WTC11 (cell line): ENCODE measurements at regions not wholly inside any gene's neighbourhood (a gene's known extent, or its start where the extent isn't known, plus 50 kb on each side); places are given as distances from the start of the nearest gene placed in this dataset.

ENCODE experiments used
- ATAC-seq: fragments of 200-7000 bp; cut with Tn5 transposase; 2 replicates; pipeline ENCODE4 v1.10.0; 2021; ENCODE audit warnings: mild to moderate bottlenecking, moderate library complexity
- CTCF ChIA-PET: fragments of 300-600 bp; sonication (Branson Sonifier 250); formaldehyde crosslinking; loops from one replicate; lab custom pipeline; 2021; ENCODE audit warnings: antibody characterized with exemption; lab: Charles Lee
- POLR2A ChIA-PET: fragments of 350-600 bp; sonication (Branson Sonifier 250); formaldehyde crosslinking; loops from one replicate; lab custom pipeline; 2021; ENCODE audit warnings: antibody characterized with exemption; lab: Charles Lee
- DNase-seq: peaks from one replicate; pipeline ENCODE4 v3.0.0; 2021; ENCODE audit warnings: low spot score
- H3K27ac Mint-ChIP-seq: 2 replicates; pipeline ENCODE4 v1.8.0; 2021; ENCODE audit warnings: mixed read lengths
- H3K27me3 Mint-ChIP-seq: 2 replicates; pipeline ENCODE4 v1.8.0; 2021; ENCODE audit warnings: low read depth, mild to moderate bottlenecking, moderate library complexity, mixed read lengths
- H3K36me3 Mint-ChIP-seq: 2 replicates; pipeline ENCODE4 v1.8.0; 2021; ENCODE audit warnings: mixed read lengths
- H3K4me1 Mint-ChIP-seq: 2 replicates; pipeline ENCODE4 v1.8.0; 2022; ENCODE audit warnings: mixed read lengths
- H3K4me3 Mint-ChIP-seq: 2 replicates; pipeline ENCODE4 v1.8.0; 2021; ENCODE audit warnings: mild to moderate bottlenecking, moderate library complexity, mixed read lengths
- H3K9me3 Mint-ChIP-seq: 2 replicates; pipeline ENCODE4 v1.8.0; 2021; ENCODE audit warnings: mixed read lengths
- EMX1 ChIP-seq: fragments of 250-450 bp; sonication (Bioruptor Pico); IDR thresholded peaks from 2 replicates; pipeline ENCODE4 v1.8.0; 2021; ENCODE audit warnings: mild to moderate bottlenecking
- ETV6 ChIP-seq: sonication (generic); formaldehyde crosslinking; IDR thresholded peaks from 2 replicates; pipeline ENCODE4 v1.8.1; 2022; ENCODE audit warnings: mild to moderate bottlenecking, missing genetic modification reagents
- FOXJ3 ChIP-seq: sonication (generic); formaldehyde crosslinking; IDR thresholded peaks from 2 replicates; pipeline ENCODE4 v1.9.0; 2021; ENCODE audit warnings: missing genetic modification reagents, mild to moderate bottlenecking, borderline replicate concordance
- FOXP1 ChIP-seq: sonication (generic); formaldehyde crosslinking; IDR thresholded peaks from 2 replicates; pipeline ENCODE4 v1.8.0; 2022; ENCODE audit warnings: missing genetic modification reagents, mild to moderate bottlenecking, moderate library complexity, borderline replicate concordance
- MXD4 ChIP-seq: fragments of 250-450 bp; sonication (Bioruptor Pico); IDR thresholded peaks from 2 replicates; pipeline ENCODE4 v1.8.0; 2021; ENCODE audit warnings: mild to moderate bottlenecking, moderate library complexity, borderline replicate concordance
- NFYB ChIP-seq: sonication (generic); formaldehyde crosslinking; conservative IDR thresholded peaks from 2 replicates; pipeline ENCODE4 v1.8.0; 2022; ENCODE audit warnings: low read depth, missing genetic modification reagents
- NR1H2 ChIP-seq: sonication (generic); formaldehyde crosslinking; IDR thresholded peaks from 2 replicates; pipeline ENCODE4 v1.9.0; 2021; ENCODE audit warnings: mild to moderate bottlenecking, moderate library complexity, missing genetic modification reagents
- NR3C1 ChIP-seq: sonication (generic); formaldehyde crosslinking; conservative IDR thresholded peaks from 2 replicates; pipeline ENCODE4 v1.8.1; 2023; ENCODE audit warnings: low read depth, mild to moderate bottlenecking, missing genetic modification reagents
- PRRX2 ChIP-seq: fragments of 250-450 bp; sonication (Bioruptor Pico); IDR thresholded peaks from 2 replicates; pipeline ENCODE4 v1.8.0; 2021; ENCODE audit warnings: mild to moderate bottlenecking
- RORB ChIP-seq: fragments of 250-450 bp; sonication (Bioruptor Pico); IDR thresholded peaks from 2 replicates; pipeline ENCODE4 v1.9.0; 2021; ENCODE audit warnings: mild to moderate bottlenecking
- SOX15 ChIP-seq: fragments of 250-450 bp; sonication (Bioruptor Pico); IDR thresholded peaks from 2 replicates; pipeline ENCODE4 v1.9.0; 2021; ENCODE audit warnings: mild to moderate bottlenecking
- ZNF138 ChIP-seq: sonication (generic); formaldehyde crosslinking; conservative IDR thresholded peaks from 2 replicates; pipeline ENCODE4 v1.8.1; 2022; ENCODE audit warnings: mild to moderate bottlenecking, moderate library complexity, missing genetic modification reagents
- TF ChIP-seq, protein P1 (sequence below): sonication (generic); formaldehyde crosslinking; IDR thresholded peaks from 2 replicates; pipeline ENCODE4 v1.8.1; 2023; ENCODE audit warnings: mild to moderate bottlenecking, moderate library complexity, missing genetic modification reagents
- TF ChIP-seq, protein P2 (sequence below): fragments of 250-450 bp; sonication (Bioruptor Pico); conservative IDR thresholded peaks from 2 replicates; pipeline ENCODE4 v1.9.0; 2021; ENCODE audit warnings: mild to moderate bottlenecking
- TF ChIP-seq, protein P3 (sequence below): sonication (generic); formaldehyde crosslinking; IDR thresholded peaks from 2 replicates; pipeline ENCODE4 v1.8.1; 2023; ENCODE audit warnings: mild to moderate bottlenecking, missing genetic modification reagents, moderate library complexity
- TF ChIP-seq, protein P4 (sequence below): fragments of 250-450 bp; sonication (Bioruptor Pico); IDR thresholded peaks from 2 replicates; pipeline ENCODE4 v1.9.0; 2021; ENCODE audit warnings: mild to moderate bottlenecking
- TF ChIP-seq, protein P5 (sequence below): sonication (generic); formaldehyde crosslinking; IDR thresholded peaks from 2 replicates; pipeline ENCODE4 v1.8.0; 2022; ENCODE audit warnings: mild to moderate bottlenecking, missing genetic modification reagents
- TF ChIP-seq, protein P6 (sequence below): fragments of 250-450 bp; sonication (Bioruptor Pico); IDR thresholded peaks from 2 replicates; pipeline ENCODE4 v1.9.0; 2021; ENCODE audit warnings: mild to moderate bottlenecking, borderline replicate concordance
- TF ChIP-seq, protein P7 (sequence below): sonication (generic); formaldehyde crosslinking; IDR thresholded peaks from 2 replicates; pipeline ENCODE4 v1.8.0; 2022; ENCODE audit warnings: missing genetic modification reagents

DNA sequence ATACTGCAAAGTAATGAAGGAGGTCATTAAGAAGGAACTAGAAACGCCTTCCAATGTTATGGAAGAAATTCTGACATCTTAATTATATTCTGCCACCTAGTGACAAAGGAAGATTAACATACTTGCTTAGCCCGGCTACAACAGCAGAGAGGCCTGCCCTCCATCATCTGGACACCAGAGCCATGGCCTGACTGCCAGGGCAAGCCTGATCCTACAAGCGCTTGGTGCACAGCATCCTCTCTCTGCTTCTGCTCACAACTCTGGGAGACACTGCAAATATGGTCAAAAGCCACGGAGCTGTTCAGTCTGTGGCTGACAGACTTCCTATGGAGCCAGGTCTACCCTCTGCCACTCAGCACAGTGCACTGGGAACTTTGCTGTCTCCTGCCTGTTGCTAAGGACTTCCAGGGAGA lies 87.3 kb upstream of the SLC44A1 start (continued):
- TF ChIP-seq, protein P1, sequence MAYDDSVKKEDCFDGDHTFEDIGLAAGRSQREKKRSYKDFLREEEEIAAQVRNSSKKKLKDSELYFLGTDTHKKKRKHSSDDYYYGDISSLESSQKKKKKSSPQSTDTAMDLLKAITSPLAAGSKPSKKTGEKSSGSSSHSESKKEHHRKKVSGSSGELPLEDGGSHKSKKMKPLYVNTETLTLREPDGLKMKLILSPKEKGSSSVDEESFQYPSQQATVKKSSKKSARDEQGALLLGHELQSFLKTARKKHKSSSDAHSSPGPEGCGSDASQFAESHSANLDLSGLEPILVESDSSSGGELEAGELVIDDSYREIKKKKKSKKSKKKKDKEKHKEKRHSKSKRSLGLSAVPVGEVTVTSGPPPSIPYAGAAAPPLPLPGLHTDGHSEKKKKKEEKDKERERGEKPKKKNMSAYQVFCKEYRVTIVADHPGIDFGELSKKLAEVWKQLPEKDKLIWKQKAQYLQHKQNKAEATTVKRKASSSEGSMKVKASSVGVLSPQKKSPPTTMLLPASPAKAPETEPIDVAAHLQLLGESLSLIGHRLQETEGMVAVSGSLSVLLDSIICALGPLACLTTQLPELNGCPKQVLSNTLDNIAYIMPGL (CRISPR knock-in tag), result no peak
- TF ChIP-seq, protein P2, sequence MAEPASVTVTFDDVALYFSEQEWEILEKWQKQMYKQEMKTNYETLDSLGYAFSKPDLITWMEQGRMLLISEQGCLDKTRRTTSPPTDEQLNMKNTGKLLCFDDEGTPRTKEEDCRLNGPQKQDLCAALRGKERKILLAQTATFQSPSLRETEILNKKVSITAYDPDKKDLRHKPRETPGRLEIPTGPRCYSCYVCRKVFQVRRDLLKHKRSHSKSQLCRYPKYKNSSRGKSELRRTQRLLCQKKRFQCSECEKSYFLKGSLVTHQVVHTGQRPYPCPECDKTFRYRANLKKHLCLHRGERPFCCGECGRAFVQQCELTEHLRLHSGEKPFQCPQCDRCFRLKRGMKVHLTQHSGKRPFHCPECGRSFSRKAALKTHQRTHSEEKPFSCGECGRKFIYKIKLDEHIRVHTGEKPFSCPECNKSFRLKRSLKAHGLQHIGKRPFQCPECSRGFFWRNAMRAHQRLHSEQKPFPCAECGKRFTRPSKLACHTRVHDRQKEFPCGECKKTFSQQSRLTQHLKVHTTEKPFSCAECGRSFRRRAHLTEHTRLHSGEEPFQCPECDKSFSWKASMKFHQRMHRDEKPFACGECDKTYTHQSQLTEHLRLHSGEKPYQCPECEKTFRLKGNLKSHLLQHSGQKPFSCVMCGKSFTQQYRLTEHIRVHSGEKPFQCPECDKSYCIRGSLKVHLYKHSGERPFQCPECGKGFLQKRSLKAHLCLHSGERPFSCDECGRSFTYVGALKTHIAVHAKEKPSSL (CRISPR knock-in tag), result no peak

DNA sequence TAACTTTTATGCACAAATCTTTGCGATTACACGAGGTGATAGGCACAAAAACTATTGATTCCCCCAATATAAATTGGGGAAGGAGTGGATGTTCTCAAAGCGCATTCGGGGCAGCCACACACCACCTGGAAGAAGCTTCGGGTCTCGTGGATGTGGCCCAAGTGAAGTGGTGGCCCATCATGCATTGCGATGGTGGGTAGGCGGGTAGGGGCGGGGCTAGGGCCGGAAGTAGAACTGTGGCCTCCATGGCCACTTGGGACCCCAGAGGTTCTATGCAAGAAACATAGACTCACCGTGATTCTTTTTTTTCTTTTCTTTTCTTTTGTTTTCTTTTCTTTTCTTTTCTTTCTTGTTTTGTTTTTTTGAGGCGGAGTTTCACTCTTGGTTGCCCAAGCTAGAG lies 86.4 kb upstream of the SLC44A1 start:
- H3K9me3 Mint-ChIP-seq, result no peaks in the 10 kb centered on the region
- no peak overlapping the region for H3K27ac Mint-ChIP-seq
- CTCF ChIA-PET, result interaction anchor here (0.7 kb wide), 1 partner anchor 231 kb away, joined by 3 read pairs; no protein-coding TSS in a partner anchor
- DNase-seq, result no peak
- no peaks in the 10 kb centered on the region for H3K36me3 Mint-ChIP-seq
- no peaks in the 10 kb centered on the region for H3K27me3 Mint-ChIP-seq
- POLR2A ChIA-PET, result no interaction called here
- H3K4me3 Mint-ChIP-seq, result no peak overlapping the region
- ATAC-seq, result no peak
- H3K4me1 Mint-ChIP-seq, result peaks cover 14% of the 10 kb centered on the region
- TF ChIP-seq ETV6 (CRISPR knock-in tag) (no peak), ZNF138 (CRISPR knock-in tag) (no peak), SOX15 (CRISPR knock-in tag) (no peak), MXD4 (CRISPR knock-in tag) (no peak), EMX1 (CRISPR knock-in tag) (no peak), NR3C1 (CRISPR knock-in tag) (no peak), FOXJ3 (no peak), FOXP1 (CRISPR knock-in tag) (no peak), RORB (no peak), NR1H2 (CRISPR knock-in tag) (no peak), PRRX2 (no peak), NFYB (CRISPR knock-in tag) (no peak)
- TF ChIP-seq, protein P3, sequence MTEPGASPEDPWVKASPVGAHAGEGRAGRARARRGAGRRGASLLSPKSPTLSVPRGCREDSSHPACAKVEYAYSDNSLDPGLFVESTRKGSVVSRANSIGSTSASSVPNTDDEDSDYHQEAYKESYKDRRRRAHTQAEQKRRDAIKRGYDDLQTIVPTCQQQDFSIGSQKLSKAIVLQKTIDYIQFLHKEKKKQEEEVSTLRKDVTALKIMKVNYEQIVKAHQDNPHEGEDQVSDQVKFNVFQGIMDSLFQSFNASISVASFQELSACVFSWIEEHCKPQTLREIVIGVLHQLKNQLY, result no peak
- TF ChIP-seq, protein P4, sequence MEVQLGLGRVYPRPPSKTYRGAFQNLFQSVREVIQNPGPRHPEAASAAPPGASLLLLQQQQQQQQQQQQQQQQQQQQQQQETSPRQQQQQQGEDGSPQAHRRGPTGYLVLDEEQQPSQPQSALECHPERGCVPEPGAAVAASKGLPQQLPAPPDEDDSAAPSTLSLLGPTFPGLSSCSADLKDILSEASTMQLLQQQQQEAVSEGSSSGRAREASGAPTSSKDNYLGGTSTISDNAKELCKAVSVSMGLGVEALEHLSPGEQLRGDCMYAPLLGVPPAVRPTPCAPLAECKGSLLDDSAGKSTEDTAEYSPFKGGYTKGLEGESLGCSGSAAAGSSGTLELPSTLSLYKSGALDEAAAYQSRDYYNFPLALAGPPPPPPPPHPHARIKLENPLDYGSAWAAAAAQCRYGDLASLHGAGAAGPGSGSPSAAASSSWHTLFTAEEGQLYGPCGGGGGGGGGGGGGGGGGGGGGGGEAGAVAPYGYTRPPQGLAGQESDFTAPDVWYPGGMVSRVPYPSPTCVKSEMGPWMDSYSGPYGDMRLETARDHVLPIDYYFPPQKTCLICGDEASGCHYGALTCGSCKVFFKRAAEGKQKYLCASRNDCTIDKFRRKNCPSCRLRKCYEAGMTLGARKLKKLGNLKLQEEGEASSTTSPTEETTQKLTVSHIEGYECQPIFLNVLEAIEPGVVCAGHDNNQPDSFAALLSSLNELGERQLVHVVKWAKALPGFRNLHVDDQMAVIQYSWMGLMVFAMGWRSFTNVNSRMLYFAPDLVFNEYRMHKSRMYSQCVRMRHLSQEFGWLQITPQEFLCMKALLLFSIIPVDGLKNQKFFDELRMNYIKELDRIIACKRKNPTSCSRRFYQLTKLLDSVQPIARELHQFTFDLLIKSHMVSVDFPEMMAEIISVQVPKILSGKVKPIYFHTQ (CRISPR knock-in tag), result no peak
- TF ChIP-seq, protein P5, sequence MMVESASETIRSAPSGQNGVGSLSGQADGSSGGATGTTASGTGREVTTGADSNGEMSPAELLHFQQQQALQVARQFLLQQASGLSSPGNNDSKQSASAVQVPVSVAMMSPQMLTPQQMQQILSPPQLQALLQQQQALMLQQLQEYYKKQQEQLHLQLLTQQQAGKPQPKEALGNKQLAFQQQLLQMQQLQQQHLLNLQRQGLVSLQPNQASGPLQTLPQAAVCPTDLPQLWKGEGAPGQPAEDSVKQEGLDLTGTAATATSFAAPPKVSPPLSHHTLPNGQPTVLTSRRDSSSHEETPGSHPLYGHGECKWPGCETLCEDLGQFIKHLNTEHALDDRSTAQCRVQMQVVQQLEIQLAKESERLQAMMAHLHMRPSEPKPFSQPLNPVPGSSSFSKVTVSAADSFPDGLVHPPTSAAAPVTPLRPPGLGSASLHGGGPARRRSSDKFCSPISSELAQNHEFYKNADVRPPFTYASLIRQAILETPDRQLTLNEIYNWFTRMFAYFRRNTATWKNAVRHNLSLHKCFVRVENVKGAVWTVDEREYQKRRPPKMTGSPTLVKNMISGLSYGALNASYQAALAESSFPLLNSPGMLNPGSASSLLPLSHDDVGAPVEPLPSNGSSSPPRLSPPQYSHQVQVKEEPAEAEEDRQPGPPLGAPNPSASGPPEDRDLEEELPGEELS, result no peak
- TF ChIP-seq, protein P6, sequence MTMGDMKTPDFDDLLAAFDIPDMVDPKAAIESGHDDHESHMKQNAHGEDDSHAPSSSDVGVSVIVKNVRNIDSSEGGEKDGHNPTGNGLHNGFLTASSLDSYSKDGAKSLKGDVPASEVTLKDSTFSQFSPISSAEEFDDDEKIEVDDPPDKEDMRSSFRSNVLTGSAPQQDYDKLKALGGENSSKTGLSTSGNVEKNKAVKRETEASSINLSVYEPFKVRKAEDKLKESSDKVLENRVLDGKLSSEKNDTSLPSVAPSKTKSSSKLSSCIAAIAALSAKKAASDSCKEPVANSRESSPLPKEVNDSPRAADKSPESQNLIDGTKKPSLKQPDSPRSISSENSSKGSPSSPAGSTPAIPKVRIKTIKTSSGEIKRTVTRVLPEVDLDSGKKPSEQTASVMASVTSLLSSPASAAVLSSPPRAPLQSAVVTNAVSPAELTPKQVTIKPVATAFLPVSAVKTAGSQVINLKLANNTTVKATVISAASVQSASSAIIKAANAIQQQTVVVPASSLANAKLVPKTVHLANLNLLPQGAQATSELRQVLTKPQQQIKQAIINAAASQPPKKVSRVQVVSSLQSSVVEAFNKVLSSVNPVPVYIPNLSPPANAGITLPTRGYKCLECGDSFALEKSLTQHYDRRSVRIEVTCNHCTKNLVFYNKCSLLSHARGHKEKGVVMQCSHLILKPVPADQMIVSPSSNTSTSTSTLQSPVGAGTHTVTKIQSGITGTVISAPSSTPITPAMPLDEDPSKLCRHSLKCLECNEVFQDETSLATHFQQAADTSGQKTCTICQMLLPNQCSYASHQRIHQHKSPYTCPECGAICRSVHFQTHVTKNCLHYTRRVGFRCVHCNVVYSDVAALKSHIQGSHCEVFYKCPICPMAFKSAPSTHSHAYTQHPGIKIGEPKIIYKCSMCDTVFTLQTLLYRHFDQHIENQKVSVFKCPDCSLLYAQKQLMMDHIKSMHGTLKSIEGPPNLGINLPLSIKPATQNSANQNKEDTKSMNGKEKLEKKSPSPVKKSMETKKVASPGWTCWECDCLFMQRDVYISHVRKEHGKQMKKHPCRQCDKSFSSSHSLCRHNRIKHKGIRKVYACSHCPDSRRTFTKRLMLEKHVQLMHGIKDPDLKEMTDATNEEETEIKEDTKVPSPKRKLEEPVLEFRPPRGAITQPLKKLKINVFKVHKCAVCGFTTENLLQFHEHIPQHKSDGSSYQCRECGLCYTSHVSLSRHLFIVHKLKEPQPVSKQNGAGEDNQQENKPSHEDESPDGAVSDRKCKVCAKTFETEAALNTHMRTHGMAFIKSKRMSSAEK (CRISPR knock-in tag), result no peak
- TF ChIP-seq, protein P7, sequence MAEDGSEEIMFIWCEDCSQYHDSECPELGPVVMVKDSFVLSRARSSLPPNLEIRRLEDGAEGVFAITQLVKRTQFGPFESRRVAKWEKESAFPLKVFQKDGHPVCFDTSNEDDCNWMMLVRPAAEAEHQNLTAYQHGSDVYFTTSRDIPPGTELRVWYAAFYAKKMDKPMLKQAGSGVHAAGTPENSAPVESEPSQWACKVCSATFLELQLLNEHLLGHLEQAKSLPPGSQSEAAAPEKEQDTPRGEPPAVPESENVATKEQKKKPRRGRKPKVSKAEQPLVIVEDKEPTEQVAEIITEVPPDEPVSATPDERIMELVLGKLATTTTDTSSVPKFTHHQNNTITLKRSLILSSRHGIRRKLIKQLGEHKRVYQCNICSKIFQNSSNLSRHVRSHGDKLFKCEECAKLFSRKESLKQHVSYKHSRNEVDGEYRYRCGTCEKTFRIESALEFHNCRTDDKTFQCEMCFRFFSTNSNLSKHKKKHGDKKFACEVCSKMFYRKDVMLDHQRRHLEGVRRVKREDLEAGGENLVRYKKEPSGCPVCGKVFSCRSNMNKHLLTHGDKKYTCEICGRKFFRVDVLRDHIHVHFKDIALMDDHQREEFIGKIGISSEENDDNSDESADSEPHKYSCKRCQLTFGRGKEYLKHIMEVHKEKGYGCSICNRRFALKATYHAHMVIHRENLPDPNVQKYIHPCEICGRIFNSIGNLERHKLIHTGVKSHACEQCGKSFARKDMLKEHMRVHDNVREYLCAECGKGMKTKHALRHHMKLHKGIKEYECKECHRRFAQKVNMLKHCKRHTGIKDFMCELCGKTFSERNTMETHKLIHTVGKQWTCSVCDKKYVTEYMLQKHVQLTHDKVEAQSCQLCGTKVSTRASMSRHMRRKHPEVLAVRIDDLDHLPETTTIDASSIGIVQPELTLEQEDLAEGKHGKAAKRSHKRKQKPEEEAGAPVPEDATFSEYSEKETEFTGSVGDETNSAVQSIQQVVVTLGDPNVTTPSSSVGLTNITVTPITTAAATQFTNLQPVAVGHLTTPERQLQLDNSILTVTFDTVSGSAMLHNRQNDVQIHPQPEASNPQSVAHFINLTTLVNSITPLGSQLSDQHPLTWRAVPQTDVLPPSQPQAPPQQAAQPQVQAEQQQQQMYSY (CRISPR knock-in tag), result no peak
